Effector memory CD4-positive, alpha-beta T cell (primary cell): ENCODE measurements at regions not wholly inside any gene's neighbourhood (a gene's known extent, or its start where the extent isn't known, plus 50 kb on each side); places are given as distances from the start of the nearest gene placed in this dataset.

ENCODE experiments used
- DNase-seq, 3 donors: peaks; one replicate each; pipeline ENCODE4 v3.0.0-alpha.2; 2020
- H3K27ac ChIP-seq: 2 replicates; pipeline ENCODE4 v1.7.0; 2013; ENCODE audit warnings: mild to moderate bottlenecking, low read length, moderate library complexity; ENCODE audit not compliant: insufficient read depth, poor library complexity, severe bottlenecking
- H3K27me3 ChIP-seq: replicated peaks from 2 replicates; pipeline ENCODE4 v1.7.0; 2013; ENCODE audit warnings: mild to moderate bottlenecking, low read length; ENCODE audit not compliant: insufficient read depth, control insufficient read depth, poor library complexity, severe bottlenecking
- H3K36me3 ChIP-seq: 2 replicates; pipeline ENCODE4 v1.7.0; 2013; ENCODE audit warnings: mild to moderate bottlenecking, low read length, moderate library complexity; ENCODE audit not compliant: control insufficient read depth, insufficient read depth
- H3K4me1 ChIP-seq: 2 replicates; pipeline ENCODE4 v1.7.0; 2013; ENCODE audit warnings: low read length, mild to moderate bottlenecking; ENCODE audit not compliant: control insufficient read depth, insufficient read depth, poor library complexity, severe bottlenecking
- H3K4me3 ChIP-seq: 2 replicates; pipeline ENCODE4 v1.7.0; 2013; ENCODE audit warnings: low read length, low read depth, mild to moderate bottlenecking; ENCODE audit not compliant: insufficient read depth, poor library complexity, severe bottlenecking
- H3K9me3 ChIP-seq: 2 replicates; pipeline ENCODE4 v1.7.0; 2013; ENCODE audit warnings: mild to moderate bottlenecking, low read length, moderate library complexity; ENCODE audit not compliant: control insufficient read depth

DNA sequence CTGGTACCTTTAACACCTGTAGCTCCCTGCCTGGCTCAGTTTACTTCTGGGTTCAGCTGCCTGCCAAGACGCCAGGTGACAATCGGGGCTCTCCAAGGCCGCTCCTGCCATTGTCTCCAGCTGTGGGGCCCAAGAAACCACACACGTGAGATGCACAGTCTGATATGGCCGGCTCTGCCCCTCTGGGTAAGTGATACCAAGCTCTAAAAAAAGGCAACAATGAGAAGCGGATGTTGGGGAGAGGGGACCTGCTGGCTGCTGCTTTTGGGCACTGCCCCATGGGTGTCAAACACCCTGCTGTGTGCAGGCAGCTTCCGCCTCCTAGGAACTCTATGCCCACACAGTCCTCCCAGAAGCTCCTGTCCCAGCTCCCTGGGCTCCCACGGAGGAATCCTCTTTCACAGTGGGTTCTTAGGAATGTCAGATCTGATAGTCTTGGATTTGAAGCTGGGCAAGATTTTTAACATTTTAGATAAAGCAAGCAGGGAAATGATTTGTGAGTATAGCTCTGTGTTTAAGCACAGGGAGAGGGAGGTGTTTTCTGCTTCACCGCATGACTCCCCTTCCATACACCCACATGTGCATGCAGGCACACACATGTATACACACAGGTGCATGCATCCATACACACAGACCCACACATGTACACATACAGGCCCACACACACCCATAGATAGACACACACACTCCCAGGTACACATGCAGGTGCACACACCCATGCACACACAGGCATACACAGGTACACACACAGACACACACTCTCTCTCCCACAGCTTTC, 1135.8 kb downstream of the BCL11B start:
- H3K4me3 ChIP-seq, result peak overlapping the region; percentile 22
- no peaks in the 10 kb centered on the region for H3K36me3 ChIP-seq
- no peak overlapping the region for H3K27ac ChIP-seq
- no peaks in the 10 kb centered on the region for H3K27me3 ChIP-seq
- no peaks in the 10 kb centered on the region for H3K9me3 ChIP-seq
- peaks cover 49% of the 10 kb centered on the region for H3K4me1 ChIP-seq
- DNase-seq, result no peak

DNA sequence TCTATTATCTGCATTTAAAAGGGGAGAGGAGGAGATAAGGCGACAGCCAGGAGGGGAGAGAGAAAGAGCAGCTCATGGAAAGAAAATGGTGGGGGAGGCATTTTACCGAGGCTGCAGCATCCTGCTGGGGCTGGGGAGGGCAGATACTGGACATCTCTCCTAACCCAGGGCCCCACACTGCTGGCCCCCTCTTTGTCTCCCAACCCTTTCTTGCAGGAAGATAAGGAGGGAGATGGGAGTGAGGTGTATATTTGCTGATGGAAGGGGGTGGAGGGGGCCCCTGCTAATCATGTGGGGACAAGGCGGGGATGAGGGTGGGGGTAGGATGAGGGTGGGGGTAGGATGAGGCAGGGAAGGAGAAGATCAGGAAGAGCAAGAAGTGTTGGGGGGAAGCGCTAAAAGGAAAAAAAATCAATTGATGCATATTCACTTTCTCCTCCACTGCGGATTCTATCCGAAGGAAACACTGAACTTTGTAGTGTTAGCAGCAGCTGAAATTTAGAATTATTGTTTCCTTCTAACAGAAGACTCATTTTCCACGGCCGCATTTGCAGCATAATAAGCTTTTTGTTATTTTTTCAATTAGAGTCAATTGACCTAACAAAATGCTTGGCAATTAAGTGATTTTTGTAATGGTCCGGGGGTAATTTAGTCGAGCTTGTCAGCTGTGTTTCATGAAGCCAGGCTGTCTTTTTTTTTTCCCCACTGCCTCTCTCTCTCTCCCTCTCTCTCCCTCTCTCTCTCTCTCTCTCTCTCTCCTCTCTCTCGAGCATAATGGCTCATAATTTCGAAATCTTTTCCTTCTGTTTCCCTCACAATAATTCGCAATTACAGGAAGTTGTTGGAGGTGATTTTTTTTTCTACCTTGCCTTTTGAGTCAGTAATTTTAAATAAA, 1134.6 kb downstream of the BCL11B start:
- H3K36me3 ChIP-seq, result no peaks in the 10 kb centered on the region
- no peaks in the 10 kb centered on the region for H3K27me3 ChIP-seq
- H3K9me3 ChIP-seq, result no peaks in the 10 kb centered on the region
- peak overlapping the region; percentile 8 for H3K4me3 ChIP-seq
- H3K4me1 ChIP-seq, result peaks cover 58% of the 10 kb centered on the region
- DNase-seq, result no peak
- H3K27ac ChIP-seq, result peak overlapping the region; percentile 33

DNA sequence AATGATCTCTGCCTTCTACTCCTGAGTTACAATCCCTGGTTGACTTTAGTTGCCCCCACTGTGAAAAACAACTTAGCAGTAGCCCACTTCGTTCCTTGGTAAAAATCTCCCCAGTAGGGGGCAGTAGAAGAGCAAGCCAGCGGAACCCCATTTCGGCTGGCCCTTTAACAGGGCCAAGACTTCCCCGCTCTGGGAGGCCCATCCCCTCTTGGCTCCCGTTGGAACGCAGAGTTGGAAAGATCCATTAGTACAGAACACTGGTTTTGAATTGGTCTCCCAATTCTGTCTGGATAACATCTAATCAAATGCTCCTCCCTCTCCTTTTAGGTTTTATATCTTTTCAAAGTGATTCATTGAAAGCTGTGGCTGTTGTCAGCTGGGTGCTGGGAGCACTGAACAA, 1133.3 kb downstream of the BCL11B start:
- Histone ChIP-seq H3K4me3 (no peak overlapping the region), H3K36me3 (no peaks in the 10 kb centered on the region), H3K27me3 (no peaks in the 10 kb centered on the region), H3K27ac (peak overlapping the region; percentile 49), H3K4me1 (peaks cover 64% of the 10 kb centered on the region), H3K9me3 (no peaks in the 10 kb centered on the region)
- peak; percentile 35 to 50 (median 39) for DNase-seq

DNA sequence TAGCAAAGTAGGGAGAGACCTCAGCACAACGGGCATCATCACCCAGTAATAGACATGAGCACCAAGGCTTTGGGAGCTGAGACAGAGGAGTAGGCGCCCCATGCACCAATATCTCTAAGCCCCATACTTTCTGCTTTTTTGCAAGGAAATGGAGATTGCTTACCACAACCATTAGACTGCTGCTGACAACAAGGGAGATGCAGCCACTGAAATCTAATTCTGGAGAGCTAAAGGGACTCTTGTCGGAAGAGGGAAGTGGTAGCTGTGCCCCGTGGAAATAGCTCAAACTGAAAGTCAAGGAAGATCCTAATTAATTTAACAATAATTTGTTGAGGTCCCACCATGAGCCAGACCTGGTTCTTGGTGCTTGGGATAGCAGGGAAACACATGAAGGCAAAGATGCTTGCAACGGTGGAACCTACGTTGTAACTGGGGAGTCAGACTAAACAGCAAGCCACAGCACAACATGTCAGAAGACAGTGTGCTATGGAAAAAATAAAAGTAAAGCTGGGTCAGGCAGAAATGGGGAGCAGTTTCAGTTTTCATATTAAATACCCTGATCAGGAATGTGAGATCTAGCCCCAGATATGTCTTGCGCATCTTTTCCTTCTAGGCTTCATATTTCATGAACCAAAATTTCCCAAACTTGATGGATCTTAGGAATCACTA, 1131.0 kb downstream of the BCL11B start:
- no peaks in the 10 kb centered on the region for H3K27me3 ChIP-seq
- no peaks in the 10 kb centered on the region for H3K9me3 ChIP-seq
- peaks cover 57% of the 10 kb centered on the region for H3K4me1 ChIP-seq
- H3K36me3 ChIP-seq, result no peaks in the 10 kb centered on the region
- peak overlapping the region; percentile 30 for H3K4me3 ChIP-seq
- peak overlapping the region; percentile 62 for H3K27ac ChIP-seq
- no peak for DNase-seq

DNA sequence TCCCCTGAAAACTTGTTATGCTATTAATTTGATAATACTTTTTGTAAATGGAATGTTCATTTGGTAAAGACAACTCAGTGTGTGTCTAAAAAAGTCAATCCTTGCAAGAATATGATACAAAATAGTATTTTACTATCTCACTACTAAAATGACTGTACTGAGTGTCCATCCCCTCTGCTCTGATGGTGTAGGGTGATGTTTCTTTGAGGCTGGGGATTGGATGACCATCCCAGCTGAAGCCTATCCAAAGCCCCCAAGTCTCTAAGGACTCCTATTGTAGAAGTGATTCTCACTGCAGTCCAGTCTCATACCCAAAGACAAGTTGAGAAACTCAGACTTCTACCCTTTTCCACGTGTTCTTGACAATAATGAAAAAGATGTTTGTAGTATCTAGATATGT, 1128.4 kb downstream of the BCL11B start:
- Histone ChIP-seq H3K4me3 (no peak overlapping the region), H3K36me3 (no peaks in the 10 kb centered on the region), H3K9me3 (no peaks in the 10 kb centered on the region), H3K27me3 (no peaks in the 10 kb centered on the region), H3K4me1 (peaks cover 41% of the 10 kb centered on the region), H3K27ac (no peak overlapping the region)
- DNase-seq, result no peak

DNA sequence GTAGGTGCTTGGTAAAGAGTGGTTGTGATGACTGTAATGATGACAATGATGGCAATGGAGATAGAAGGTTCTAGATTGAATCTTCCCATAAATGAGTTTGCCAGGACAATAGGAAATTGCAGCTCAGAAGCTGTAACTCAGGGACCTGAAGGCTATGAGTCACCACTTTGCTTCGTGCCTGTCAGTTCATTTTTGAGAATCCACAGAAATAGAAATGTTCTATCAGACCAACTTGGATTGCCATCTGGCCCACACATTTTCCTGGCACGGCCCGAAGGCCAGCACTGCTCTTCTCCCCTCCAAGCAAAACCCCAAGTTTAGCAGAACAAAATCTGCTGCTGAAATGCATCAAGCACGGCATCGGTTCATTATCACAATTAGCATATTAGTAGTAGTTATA, 1127.0 kb downstream of the BCL11B start:
- Histone ChIP-seq H3K9me3 (no peaks in the 10 kb centered on the region), H3K4me1 (peaks cover 27% of the 10 kb centered on the region), H3K27ac (no peak overlapping the region), H3K36me3 (no peaks in the 10 kb centered on the region), H3K4me3 (no peak overlapping the region), H3K27me3 (no peaks in the 10 kb centered on the region)
- DNase-seq, result no peak

DNA sequence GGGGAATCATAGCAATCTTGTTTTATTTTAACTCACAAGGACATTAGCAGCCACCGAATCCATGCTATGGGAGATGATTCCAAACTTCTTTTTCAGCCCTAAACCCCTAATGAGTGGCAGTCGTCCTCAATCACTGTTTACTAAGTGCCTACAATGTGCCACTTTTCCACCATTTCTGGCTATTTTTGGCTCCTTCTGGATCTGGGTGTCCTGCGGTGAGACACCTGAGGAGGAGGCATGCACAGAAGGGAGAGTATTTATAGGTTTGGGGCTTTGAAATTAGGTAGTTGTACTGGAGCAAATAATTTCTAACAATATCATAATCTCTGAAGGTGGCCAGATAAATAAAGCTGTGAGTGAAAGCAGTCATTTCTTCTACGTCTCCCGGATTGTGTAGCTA, 1125.6 kb downstream of the BCL11B start:
- H3K36me3 ChIP-seq, result no peaks in the 10 kb centered on the region
- H3K27ac ChIP-seq, result no peak overlapping the region
- no peak overlapping the region for H3K4me3 ChIP-seq
- H3K27me3 ChIP-seq, result no peaks in the 10 kb centered on the region
- no peak for DNase-seq
- no peaks in the 10 kb centered on the region for H3K9me3 ChIP-seq
- peaks cover 15% of the 10 kb centered on the region for H3K4me1 ChIP-seq

DNA sequence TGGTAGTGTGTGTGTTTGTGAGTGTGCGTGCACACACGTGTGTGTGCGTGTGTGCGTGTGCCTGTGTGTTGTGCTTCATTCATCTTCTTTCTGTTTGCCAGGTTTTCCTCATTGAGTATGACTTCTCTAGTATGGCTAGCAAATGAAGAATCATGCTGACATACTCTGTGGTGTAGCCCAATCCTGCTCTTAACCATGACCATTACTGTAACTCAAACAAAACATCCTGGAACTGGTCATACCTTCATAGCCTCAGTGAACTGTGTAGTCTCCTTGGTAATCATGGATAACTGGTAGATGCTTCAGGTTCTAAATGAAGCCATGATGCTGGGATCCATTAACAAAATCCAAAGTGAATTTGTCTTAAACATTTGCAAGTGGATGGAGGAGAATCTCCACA, 1117.7 kb downstream of the BCL11B start:
- no peak overlapping the region for H3K4me3 ChIP-seq
- DNase-seq, result no peak
- H3K9me3 ChIP-seq, result no peaks in the 10 kb centered on the region
- peaks cover 3% of the 10 kb centered on the region for H3K4me1 ChIP-seq
- no peak overlapping the region for H3K27ac ChIP-seq
- no peaks in the 10 kb centered on the region for H3K36me3 ChIP-seq
- no peaks in the 10 kb centered on the region for H3K27me3 ChIP-seq

DNA sequence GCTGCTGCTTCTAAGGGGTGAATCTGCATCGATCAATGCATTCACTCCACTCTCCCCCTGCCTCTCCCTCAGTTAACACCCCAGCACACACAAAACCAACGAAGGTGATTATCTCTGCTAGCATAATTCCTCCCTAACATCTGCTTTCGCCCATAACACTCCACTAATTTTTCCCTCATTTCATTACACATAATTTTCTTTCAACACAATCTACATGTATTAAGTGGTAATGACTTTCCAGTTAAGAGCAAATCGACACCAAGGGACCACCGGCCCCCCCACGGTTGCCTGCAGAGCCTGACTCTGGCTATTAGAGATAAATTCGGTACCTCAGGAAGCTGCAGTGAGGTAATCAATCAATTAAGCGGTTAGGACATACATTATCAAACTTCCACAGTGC, 1115.6 kb downstream of the BCL11B start:
- H3K9me3 ChIP-seq, result no peaks in the 10 kb centered on the region

More for the DNA sequence above, 1115.6 kb downstream of the BCL11B start:
- Histone ChIP-seq H3K27ac (no peak overlapping the region), H3K27me3 (no peaks in the 10 kb centered on the region), H3K36me3 (no peaks in the 10 kb centered on the region), H3K4me3 (no peak overlapping the region), H3K4me1 (no peaks in the 10 kb centered on the region)
- DNase-seq, result no peak
